Vagina (tissue), 2 donors: ENCODE measurements at regions not wholly inside any gene's neighbourhood (a gene's known extent, or its start where the extent isn't known, plus 50 kb on each side); places are given as distances from the start of the nearest gene placed in this dataset.

ENCODE experiments used
- DNase-seq, 2 donors: peaks; one replicate each; pipeline ENCODE4 v3.0.0-alpha.2; 2017; ENCODE audit errors: extremely low spot score in 2 of 2
- H3K27ac ChIP-seq: fragments of 200-600 bp; sonication (generic); one replicate; pipeline ENCODE4 v1.5.1; 2019
- H3K27me3 ChIP-seq: fragments of 200-600 bp; sonication (generic); one replicate; pipeline ENCODE4 v1.5.1; 2019
- H3K36me3 ChIP-seq, 2 donors: fragments of 200-600 bp; sonication (generic); one replicate each; pipeline ENCODE4 v1.5.1; 2017 to 2019
- H3K4me1 ChIP-seq: fragments of 200-600 bp; sonication (generic); one replicate; pipeline ENCODE4 v1.5.1; 2019
- H3K4me3 ChIP-seq, 2 donors: fragments of 200-600 bp; sonication (generic); 1 replicate in 1 of 2; 2 replicates in 1 of 2; pipeline ENCODE4 v1.5.1; 2016 to 2019
- H3K9me3 ChIP-seq: fragments of 200-600 bp; sonication (generic); one replicate; pipeline ENCODE4 v1.5.1; 2019
- POLR2A ChIP-seq, 2 donors: fragments of 450-650 bp; IDR thresholded peaks; one replicate each; pipeline ENCODE4 v1.6.1; 2017; ENCODE audit warnings: antibody characterized with exemption in 2 of 2, mild to moderate bottlenecking in 2 of 2, moderate library complexity in 2 of 2
- POLR2AphosphoS5 ChIP-seq, 2 donors: sonication (generic); formaldehyde crosslinking; IDR thresholded peaks; one replicate each; pipeline ENCODE4 v1.9.0; 2017; ENCODE audit warnings: antibody characterized with exemption in 2 of 2, mild to moderate bottlenecking in 2 of 2, low read depth in 1 of 2; ENCODE audit not compliant: insufficient read depth in 1 of 2
- intact Hi-C: fragments of 100-400 bp; cut with DNase I; formaldehyde crosslinking; loops from one replicate; pipeline ENCODE4 v1.15.1; 2023
- TF ChIP-seq, protein P1 (sequence below), 3 experiments: fragments of 450-650 bp in 2 of 3; fragments of 200-600 bp in 1 of 3; sonication (generic) in 1 of 3; IDR thresholded peaks; one replicate each; pipeline ENCODE4 v1.5.1; 2017 to 2019; ENCODE audit warnings: antibody characterized with exemption in 3 of 3, mild to moderate bottlenecking in 2 of 3, moderate library complexity in 2 of 3

DNA sequence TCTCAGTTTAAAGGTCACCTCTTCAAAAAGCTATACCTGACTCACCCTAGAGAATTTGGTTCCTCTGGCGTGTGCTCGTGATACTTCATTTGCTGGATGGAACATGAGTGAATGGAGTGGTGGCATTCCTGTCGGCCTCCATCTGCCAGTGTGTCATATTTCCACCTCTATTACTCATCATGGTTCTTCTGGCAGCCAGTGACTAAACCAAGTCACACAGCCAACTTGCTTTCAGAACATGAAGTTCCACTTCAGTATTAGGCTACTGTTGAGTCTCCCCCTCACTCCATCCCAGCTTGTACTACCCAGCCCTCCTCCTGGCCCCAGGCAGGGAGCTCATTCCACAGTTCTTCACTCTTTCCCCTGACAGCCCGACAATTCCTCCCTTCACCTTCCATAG, 169.8 kb downstream of the MREG start:
- H3K27ac ChIP-seq, result no peak overlapping the region
- intact Hi-C loops, result no loop called here
- no peak for DNase-seq

DNA sequence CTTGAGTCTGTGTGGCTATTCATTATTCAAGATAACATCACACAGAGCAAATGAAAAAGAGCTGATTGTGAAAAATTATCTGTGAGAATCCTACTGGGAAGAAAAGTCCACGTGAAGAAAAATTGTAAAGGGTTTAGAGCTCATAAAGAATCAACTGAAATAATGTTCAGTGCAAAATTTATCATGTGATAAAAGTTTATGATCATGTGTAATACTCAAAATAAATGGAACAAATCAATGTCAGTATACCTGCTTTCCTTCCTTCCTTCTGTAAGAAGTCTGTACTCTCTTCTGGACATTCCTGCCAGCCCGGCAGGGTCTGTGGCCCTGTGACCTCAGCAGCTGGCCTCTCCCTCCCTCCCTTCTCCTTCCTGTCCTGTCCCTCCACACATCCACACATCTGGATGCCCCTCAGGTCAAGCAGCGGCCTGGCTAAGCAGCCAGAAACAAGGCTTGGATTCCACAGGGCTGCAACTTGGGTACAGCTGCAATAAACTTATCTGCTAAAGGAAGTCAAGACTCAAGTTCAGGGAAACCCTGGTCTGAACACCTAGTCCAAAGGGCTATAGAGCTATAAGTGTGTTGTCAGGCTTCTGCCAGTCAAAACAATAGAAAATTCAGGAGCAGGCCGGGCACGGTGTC, 172.1 kb downstream of the MREG start:
- Histone ChIP-seq H3K36me3 (no peaks in the 10 kb centered on the region), H3K9me3 (no peaks in the 10 kb centered on the region), H3K27ac (no peak overlapping the region), H3K4me1 (no peaks in the 10 kb centered on the region), H3K4me3 (no peak overlapping the region), H3K27me3 (no peaks in the 10 kb centered on the region)
- intact Hi-C loops, result no loop called here
- TF ChIP-seq POLR2A (IDR thresholded peaks at IDR 0.05), result no peak
- TF ChIP-seq POLR2AphosphoS5 (IDR thresholded peaks at IDR 0.05; ENCODE audit: insufficient read depth in 1 of 2, low read depth in 1 of 2), result no peak
- TF ChIP-seq, protein P1, sequence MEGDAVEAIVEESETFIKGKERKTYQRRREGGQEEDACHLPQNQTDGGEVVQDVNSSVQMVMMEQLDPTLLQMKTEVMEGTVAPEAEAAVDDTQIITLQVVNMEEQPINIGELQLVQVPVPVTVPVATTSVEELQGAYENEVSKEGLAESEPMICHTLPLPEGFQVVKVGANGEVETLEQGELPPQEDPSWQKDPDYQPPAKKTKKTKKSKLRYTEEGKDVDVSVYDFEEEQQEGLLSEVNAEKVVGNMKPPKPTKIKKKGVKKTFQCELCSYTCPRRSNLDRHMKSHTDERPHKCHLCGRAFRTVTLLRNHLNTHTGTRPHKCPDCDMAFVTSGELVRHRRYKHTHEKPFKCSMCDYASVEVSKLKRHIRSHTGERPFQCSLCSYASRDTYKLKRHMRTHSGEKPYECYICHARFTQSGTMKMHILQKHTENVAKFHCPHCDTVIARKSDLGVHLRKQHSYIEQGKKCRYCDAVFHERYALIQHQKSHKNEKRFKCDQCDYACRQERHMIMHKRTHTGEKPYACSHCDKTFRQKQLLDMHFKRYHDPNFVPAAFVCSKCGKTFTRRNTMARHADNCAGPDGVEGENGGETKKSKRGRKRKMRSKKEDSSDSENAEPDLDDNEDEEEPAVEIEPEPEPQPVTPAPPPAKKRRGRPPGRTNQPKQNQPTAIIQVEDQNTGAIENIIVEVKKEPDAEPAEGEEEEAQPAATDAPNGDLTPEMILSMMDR (IDR thresholded peaks at IDR 0.05), result no peak
- DNase-seq, result no peak

More for the DNA sequence above, 169.8 kb downstream of the MREG start:
- Histone ChIP-seq H3K27me3 (no peaks in the 10 kb centered on the region), H3K4me1 (no peaks in the 10 kb centered on the region), H3K4me3 (no peak overlapping the region), H3K9me3 (no peaks in the 10 kb centered on the region), H3K36me3 (no peaks in the 10 kb centered on the region)
- TF ChIP-seq POLR2A (IDR thresholded peaks at IDR 0.05) (no peak), POLR2AphosphoS5 (IDR thresholded peaks at IDR 0.05; ENCODE audit: insufficient read depth in 1 of 2, low read depth in 1 of 2) (no peak)
- TF ChIP-seq, protein P1 (IDR thresholded peaks at IDR 0.05), result no peak

DNA sequence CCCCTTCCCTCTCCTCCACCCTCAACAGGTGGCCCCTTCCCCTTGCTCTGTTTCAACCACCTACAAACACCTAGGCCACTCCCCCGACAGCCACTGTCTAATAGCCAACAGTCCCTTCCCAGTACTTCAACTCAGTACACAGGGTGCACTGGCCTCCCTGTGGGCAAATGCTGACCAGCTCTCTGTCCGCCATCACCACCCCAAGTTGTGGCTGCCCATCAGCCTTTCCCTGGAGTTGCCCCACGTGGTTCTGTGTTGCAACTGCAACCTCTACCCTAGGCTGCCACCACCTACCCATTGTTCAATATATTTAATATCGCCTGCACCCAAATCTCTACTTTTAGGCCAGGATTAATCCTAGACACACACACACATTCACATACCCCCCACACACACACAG, 173.5 kb downstream of the MREG start:
- Histone ChIP-seq H3K9me3 (no peaks in the 10 kb centered on the region), H3K4me1 (no peaks in the 10 kb centered on the region), H3K4me3 (no peak overlapping the region), H3K36me3 (no peaks in the 10 kb centered on the region), H3K27me3 (no peaks in the 10 kb centered on the region), H3K27ac (no peak overlapping the region)
- TF ChIP-seq POLR2A (IDR thresholded peaks at IDR 0.05) (no peak), POLR2AphosphoS5 (IDR thresholded peaks at IDR 0.05; ENCODE audit: insufficient read depth in 1 of 2, low read depth in 1 of 2) (no peak)
- TF ChIP-seq, protein P1 (IDR thresholded peaks at IDR 0.05), result no peak
- intact Hi-C loops, result no loop called here
- DNase-seq, result no peak

DNA sequence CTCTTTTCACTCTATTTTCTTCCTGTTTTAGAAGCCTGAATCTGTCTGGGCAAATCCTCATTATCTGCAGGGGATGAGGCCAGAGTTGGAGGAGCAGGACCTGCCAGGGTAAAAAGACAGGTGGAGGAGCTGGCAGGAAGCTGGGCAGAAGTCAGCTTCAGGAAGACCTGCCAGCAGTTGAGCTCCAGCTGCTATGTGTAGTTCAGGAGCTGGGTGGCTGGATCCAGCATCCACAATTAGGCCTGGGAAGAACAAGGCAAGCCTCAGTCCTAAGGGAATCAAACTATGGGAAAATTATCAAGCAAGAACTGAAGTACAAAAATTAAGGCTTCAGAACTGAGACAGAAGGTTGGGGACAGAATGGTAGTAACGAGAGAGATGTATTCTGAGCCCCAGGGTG, 174.0 kb downstream of the MREG start:
- Histone ChIP-seq H3K27ac (no peak overlapping the region), H3K36me3 (no peaks in the 10 kb centered on the region), H3K27me3 (no peaks in the 10 kb centered on the region), H3K9me3 (no peaks in the 10 kb centered on the region), H3K4me3 (no peak overlapping the region), H3K4me1 (no peaks in the 10 kb centered on the region)
- intact Hi-C loops, result no loop called here
- no peak for DNase-seq
- TF ChIP-seq, protein P1 (IDR thresholded peaks at IDR 0.05), result no peak
- TF ChIP-seq POLR2A (IDR thresholded peaks at IDR 0.05) (no peak), POLR2AphosphoS5 (IDR thresholded peaks at IDR 0.05; ENCODE audit: insufficient read depth in 1 of 2, low read depth in 1 of 2) (no peak)

DNA sequence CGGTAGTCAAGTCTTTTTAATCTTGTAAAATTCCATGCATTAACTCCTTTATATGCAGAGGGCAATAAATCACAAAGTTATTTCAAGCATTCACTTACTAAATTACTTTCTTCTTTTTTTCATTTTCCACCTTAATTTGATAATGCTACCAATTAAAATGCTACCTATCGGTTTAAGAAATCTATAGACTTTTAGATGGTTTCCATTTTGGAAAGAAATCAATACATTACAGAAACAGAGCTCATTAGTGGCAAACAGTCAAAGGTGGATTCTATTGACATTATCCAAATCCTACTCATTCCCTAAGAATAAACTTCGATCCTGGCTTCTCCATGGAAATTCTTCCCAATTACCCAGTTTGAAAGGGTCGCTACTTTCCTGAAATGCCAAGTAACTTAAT, 176.5 kb downstream of the MREG start:
- Histone ChIP-seq H3K27ac (no peak overlapping the region), H3K4me1 (no peaks in the 10 kb centered on the region), H3K9me3 (no peaks in the 10 kb centered on the region), H3K4me3 (no peak overlapping the region), H3K27me3 (no peaks in the 10 kb centered on the region), H3K36me3 (no peaks in the 10 kb centered on the region)
- intact Hi-C loops, result no loop called here
- TF ChIP-seq POLR2AphosphoS5 (IDR thresholded peaks at IDR 0.05; ENCODE audit: insufficient read depth in 1 of 2, low read depth in 1 of 2), result no peak
- TF ChIP-seq, protein P1 (IDR thresholded peaks at IDR 0.05), result no peak
- TF ChIP-seq POLR2A (IDR thresholded peaks at IDR 0.05), result no peak
- DNase-seq, result no peak
